ENCODE measurements at regions not wholly inside any gene's neighbourhood (a gene's known extent, or its start where the extent isn't known, plus 50 kb on each side); places are given as distances from the start of the nearest gene placed in this dataset.

GRCh38 chr11:91041626-91042025 is 818.8 kb upstream of the CHORDC1 start:
- CTCF ChIA-PET, result no interaction called here
- no peak overlapping the region for H3K4me2 ChIP-seq (replicated peaks; ENCODE audit: low read depth, low read length, poor library complexity, severe bottlenecking)
- H2AFZ ChIP-seq (ENCODE audit: insufficient read depth, low read depth, low read length, poor library complexity, severe bottlenecking), result no peak overlapping the region
- no peak overlapping the region for H3K27ac Mint-ChIP-seq
- H3K4me1 Mint-ChIP-seq, result no peaks in the 10 kb centered on the region
- H3K9me3 Mint-ChIP-seq (ENCODE audit: insufficient read depth), result no peaks in the 10 kb centered on the region
- no peaks in the 10 kb centered on the region for H3K79me2 ChIP-seq (ENCODE audit: control insufficient read depth, insufficient read depth, low read length)
- H3K4me1 ChIP-seq (ENCODE audit: control insufficient read depth in 2 of 2, insufficient read depth in 2 of 2, low read length in 2 of 2), result no peaks in the 10 kb centered on the region
- no peaks in the 10 kb centered on the region for H3K27me3 Mint-ChIP-seq
- no peak for ATAC-seq (ENCODE audit: low read depth)
- TF ChIP-seq EZH2 (IDR thresholded peaks at IDR 0.05; ENCODE audit: borderline replicate concordance, insufficient read depth, low read depth, low read length, poor library complexity, severe bottlenecking) (no peak), CTCF (IDR thresholded peaks at IDR 0.05) (no peak)
- no peaks in the 10 kb centered on the region for H4K20me1 ChIP-seq (ENCODE audit: control insufficient read depth, insufficient read depth, low read length, poor library complexity, severe bottlenecking)
- H3K4me3 Mint-ChIP-seq, result no peak overlapping the region
- intact Hi-C loops (cut with micrococcal nuclease), result no loop called here
- H3K9ac ChIP-seq (ENCODE audit: low read length), result no peak overlapping the region
- no peaks in the 10 kb centered on the region for H3K9me3 ChIP-seq (ENCODE audit: control extremely low read depth in 1 of 3, control insufficient read depth in 2 of 3, insufficient read depth in 1 of 3, low read length in 2 of 3)
- H3K27ac ChIP-seq (ENCODE audit: low read length in 2 of 2), result no peak overlapping the region
- POLR2A ChIA-PET, result no interaction called here
- no peaks in the 10 kb centered on the region for H3K27me3 ChIP-seq (replicated peaks in 1 of 4; ENCODE audit: control extremely low read depth in 1 of 4, control insufficient read depth in 3 of 4, insufficient read depth in 4 of 4, low read length in 3 of 4)
- no peak for DNase-seq
- H3K4me3 ChIP-seq (ENCODE audit: control extremely low read depth in 1 of 5, extremely low read depth in 1 of 5, insufficient read depth in 1 of 5, low read depth in 2 of 5, low read length in 4 of 5), result no peak overlapping the region
- H3K36me3 ChIP-seq (replicated peaks in 1 of 2; ENCODE audit: control extremely low read depth in 1 of 2, control insufficient read depth in 1 of 2, extremely low read depth in 1 of 2, insufficient read depth in 2 of 2, low read length in 1 of 2), result no peaks in the 10 kb centered on the region

- intact Hi-C loops (cut with micrococcal nuclease), result no loop called here
- no peak overlapping the region for H3K27ac Mint-ChIP-seq
- ATAC-seq (ENCODE audit: low read depth), result no peak
- ChIA-PET POLR2A (no interaction called here), CTCF (no interaction called here)
- Histone ChIP-seq H2AFZ (ENCODE audit: insufficient read depth, low read depth, low read length, poor library complexity, severe bottlenecking) (no peak overlapping the region), H3K4me2 (replicated peaks; ENCODE audit: low read depth, low read length, poor library complexity, severe bottlenecking) (no peak overlapping the region), H3K27ac (ENCODE audit: low read length in 2 of 2) (no peak overlapping the region), H4K20me1 (ENCODE audit: control insufficient read depth, insufficient read depth, low read length, poor library complexity, severe bottlenecking) (no peaks in the 10 kb centered on the region), H3K9ac (ENCODE audit: low read length) (no peak overlapping the region), H3K36me3 (replicated peaks in 1 of 2; ENCODE audit: control extremely low read depth in 1 of 2, control insufficient read depth in 1 of 2, extremely low read depth in 1 of 2, insufficient read depth in 2 of 2, low read length in 1 of 2) (no peaks in the 10 kb centered on the region), H3K4me1 (ENCODE audit: control insufficient read depth in 2 of 2, insufficient read depth in 2 of 2, low read length in 2 of 2) (no peaks in the 10 kb centered on the region), H3K9me3 (ENCODE audit: control extremely low read depth in 1 of 3, control insufficient read depth in 2 of 3, insufficient read depth in 1 of 3, low read length in 2 of 3) (no peaks in the 10 kb centered on the region), H3K79me2 (ENCODE audit: control insufficient read depth, insufficient read depth, low read length) (no peaks in the 10 kb centered on the region), H3K27me3 (replicated peaks in 1 of 4; ENCODE audit: control extremely low read depth in 1 of 4, control insufficient read depth in 3 of 4, insufficient read depth in 4 of 4, low read length in 3 of 4) (no peaks in the 10 kb centered on the region), H3K4me3 (ENCODE audit: control extremely low read depth in 1 of 5, extremely low read depth in 1 of 5, insufficient read depth in 1 of 5, low read depth in 2 of 5, low read length in 4 of 5) (no peak overlapping the region)
- H3K9me3 Mint-ChIP-seq (ENCODE audit: insufficient read depth), result no peaks in the 10 kb centered on the region
- no peaks in the 10 kb centered on the region for H3K4me1 Mint-ChIP-seq
- WGBS (ENCODE audit: insufficient coverage), result 75% methylated on average over 1 of the region's 2 CpGs
- no peak for TF ChIP-seq CTCF (IDR thresholded peaks at IDR 0.05)
- no peak for TF ChIP-seq EZH2 (IDR thresholded peaks at IDR 0.05; ENCODE audit: borderline replicate concordance, insufficient read depth, low read depth, low read length, poor library complexity, severe bottlenecking)
- H3K4me3 Mint-ChIP-seq, result no peak overlapping the region
- no peak for DNase-seq
- no peaks in the 10 kb centered on the region for H3K27me3 Mint-ChIP-seq
Observed at GRCh38 chr11:91023731-91024130, 800.9 kb upstream of the CHORDC1 start.
